SK-N-SH (cell line): ENCODE measurements at regions not wholly inside any gene's neighbourhood (a gene's known extent, or its start where the extent isn't known, plus 50 kb on each side); places are given as distances from the start of the nearest gene placed in this dataset.

Experiments
- CTCF ChIA-PET: fragments of 300-600, 350-600 bp; formaldehyde crosslinking; extraction: SDS; loops from one replicate; lab custom pipeline; 2021; lab: Yijun Ruan, JAX
- POLR2A ChIA-PET: fragments of 350-600 bp; sonication (Branson Sonifier 250); formaldehyde crosslinking; extraction: SDS; loops from one replicate; lab custom pipeline; 2020; ENCODE audit warnings: antibody characterized with exemption, inconsistent platforms; lab: Yijun Ruan, JAX
- DNase-seq: peaks from one replicate; pipeline ENCODE4 v3.0.0; 2012
- H2AFZ ChIP-seq: fragments of 200-600 bp; sonication (generic); 2 replicates; pipeline ENCODE4 v1.8.1; 2016; ENCODE audit warnings: antibody characterized with exemption, mild to moderate bottlenecking, low read depth
- H3F3A ChIP-seq: fragments of 200-600 bp; sonication (generic); replicated peaks from 2 replicates; pipeline ENCODE3; 2016; ENCODE audit warnings: antibody characterized with exemption, mild to moderate bottlenecking; ENCODE audit not compliant: insufficient read depth
- H3K27ac ChIP-seq, 2 experiments: fragments of 200-500 bp in 1 of 2; fragments of 200-600 bp in 1 of 2; sonication (Bioruptor generic) in 1 of 2; sonication (generic), shearing (Covaris generic) in 1 of 2; 2 replicates each; pipeline versions ENCODE4 v1.5.1 to v1.6.1; 2014 to 2016; ENCODE audit warnings: low read depth in 2 of 2, inconsistent platforms in 1 of 2, low read length in 1 of 2, mild to moderate bottlenecking in 1 of 2, mixed read lengths in 1 of 2
- H3K27me3 ChIP-seq: fragments of 200-600 bp; sonication (generic), shearing (Covaris generic); 2 replicates; pipeline ENCODE4 v1.6.1; 2016; ENCODE audit warnings: mixed run types; ENCODE audit not compliant: insufficient read depth
- H3K36me3 ChIP-seq, 2 experiments: fragments of 200-500 bp in 1 of 2; fragments of 200-600 bp in 1 of 2; sonication (Bioruptor generic) in 1 of 2; sonication (generic) in 1 of 2; replicated peaks in 1 of 2; 2 replicates each; pipeline versions ENCODE3 to v1.5.1; 2014 to 2016; ENCODE audit warnings: low read length in 1 of 2, mild to moderate bottlenecking in 1 of 2; ENCODE audit not compliant: insufficient read depth in 2 of 2, control insufficient read depth in 1 of 2
- H3K4me1 ChIP-seq, 2 experiments: fragments of 200-500 bp in 1 of 2; fragments of 200-600 bp in 1 of 2; sonication (Bioruptor generic) in 1 of 2; sonication (generic), shearing (Covaris generic) in 1 of 2; 2 replicates each; pipeline versions ENCODE4 v1.5.1 to v1.6.1; 2014 to 2016; ENCODE audit warnings: low read depth in 1 of 2, low read length in 1 of 2, mixed run types in 1 of 2; ENCODE audit not compliant: insufficient read depth in 2 of 2, control insufficient read depth in 1 of 2
- H3K4me2 ChIP-seq: fragments of 200-600 bp; sonication (generic), shearing (Covaris generic); 2 replicates; pipeline ENCODE4 v1.6.1; 2017; ENCODE audit warnings: mixed run types
- H3K4me3 ChIP-seq, 2 experiments: fragments of 200-500 bp in 1 of 2; fragments of 200-600 bp in 1 of 2; sonication (Bioruptor generic) in 1 of 2; sonication (generic), shearing (Covaris generic) in 1 of 2; 2 replicates each; pipeline versions ENCODE4 v1.5.1 to v1.8.1; 2014 to 2016; ENCODE audit warnings: low read depth in 2 of 2, inconsistent platforms in 1 of 2, low read length in 1 of 2, mild to moderate bottlenecking in 1 of 2, mixed read lengths in 1 of 2, moderate library complexity in 1 of 2
- H3K79me2 ChIP-seq: fragments of 200-600 bp; sonication (generic); 2 replicates; pipeline ENCODE4 v1.8.1; 2017; ENCODE audit warnings: mild to moderate bottlenecking; ENCODE audit not compliant: insufficient read depth
- H3K9ac ChIP-seq: fragments of 200-600 bp; sonication (generic); 2 replicates; pipeline ENCODE4 v1.6.1; 2017; ENCODE audit warnings: mixed run types
- H3K9me2 ChIP-seq: fragments of 200-600 bp; sonication (generic); 2 replicates; pipeline ENCODE4 v1.6.1; 2017; ENCODE audit warnings: mixed run types
- H3K9me3 ChIP-seq: fragments of 200-600 bp; sonication (generic); 2 replicates; pipeline ENCODE4 v1.6.1; 2017; ENCODE audit warnings: mixed run types, mild to moderate bottlenecking, moderate library complexity
- H4K20me1 ChIP-seq: fragments of 200-600 bp; sonication (generic); 2 replicates; pipeline ENCODE4 v1.6.1; 2017; ENCODE audit warnings: mild to moderate bottlenecking, mixed run types; ENCODE audit not compliant: insufficient read depth
- CHD2 ChIP-seq: fragments of 150-350 bp; IDR thresholded peaks from 2 replicates; pipeline ENCODE4 v1.6.1; 2018; ENCODE audit warnings: low read length; ENCODE audit not compliant: partially characterized antibody
- ELF1 ChIP-seq: IDR thresholded peaks from 2 replicates; pipeline ENCODE4 v1.4.0; 2012
- EZH2phosphoT487 ChIP-seq: fragments of 200-600 bp; sonication (generic); IDR thresholded peaks from 2 replicates; pipeline ENCODE4 v1.6.1; 2017; ENCODE audit warnings: low read depth, mixed run types, mild to moderate bottlenecking, antibody characterized with exemption, moderate library complexity, borderline replicate concordance
- FOSL2 ChIP-seq: IDR thresholded peaks from 2 replicates; pipeline ENCODE4 v1.4.0; 2012; ENCODE audit warnings: low read depth, mild to moderate bottlenecking, moderate library complexity, borderline replicate concordance
- FOXJ3 ChIP-seq: sonication (generic); formaldehyde crosslinking; IDR thresholded peaks from 2 replicates; pipeline ENCODE4 v1.5.1; 2020; ENCODE audit warnings: mild to moderate bottlenecking, missing genetic modification reagents
- FOXM1 ChIP-seq: IDR thresholded peaks from 2 replicates; pipeline ENCODE4 v1.4.0; 2012; ENCODE audit warnings: low read depth, mild to moderate bottlenecking
- GABPA ChIP-seq: IDR thresholded peaks from 2 replicates; pipeline ENCODE4 v1.4.0; 2012; ENCODE audit warnings: low read depth, mild to moderate bottlenecking
- GATA2 ChIP-seq: sonication (generic); formaldehyde crosslinking; IDR thresholded peaks from 2 replicates; pipeline ENCODE4 v1.5.0; 2020; ENCODE audit warnings: mild to moderate bottlenecking, missing genetic modification reagents
- JUND ChIP-seq: IDR thresholded peaks from 2 replicates; pipeline ENCODE4 v1.4.0; 2012
- MEF2A ChIP-seq: IDR thresholded peaks from 2 replicates; pipeline ENCODE4 v1.4.0; 2012; ENCODE audit warnings: low read depth, borderline replicate concordance
- NRF1 ChIP-seq: IDR thresholded peaks from 2 replicates; pipeline ENCODE4 v1.6.1; 2012; ENCODE audit warnings: low read depth, mild to moderate bottlenecking, low read length
- POLR2AphosphoS5 ChIP-seq: IDR thresholded peaks from 2 replicates; pipeline ENCODE4 v1.6.1; 2012; ENCODE audit warnings: low read depth, low read length
- RAD21 ChIP-seq: IDR thresholded peaks from 2 replicates; pipeline ENCODE4 v1.6.1; 2012; ENCODE audit warnings: mild to moderate bottlenecking, low read length
- RFX5 ChIP-seq: IDR thresholded peaks from 2 replicates; pipeline ENCODE4 v1.6.1; 2012; ENCODE audit warnings: mild to moderate bottlenecking, improper control_type of control experiment, low read length
- TCF12 ChIP-seq: IDR thresholded peaks from 2 replicates; pipeline ENCODE4 v1.4.0; 2012
- TEAD4 ChIP-seq: IDR thresholded peaks from 2 replicates; pipeline ENCODE4 v1.4.0; 2012; ENCODE audit warnings: mild to moderate bottlenecking, borderline replicate concordance; ENCODE audit not compliant: insufficient read depth
- USF2 ChIP-seq: fragments of 150-350 bp; IDR thresholded peaks from 2 replicates; pipeline ENCODE4 v1.6.1; 2017; ENCODE audit warnings: antibody characterized with exemption, low read length, low read depth, borderline replicate concordance
- YY1 ChIP-seq: IDR thresholded peaks from 2 replicates; pipeline ENCODE4 v1.4.0; 2012; ENCODE audit warnings: low read depth, mild to moderate bottlenecking
- ZBTB33 ChIP-seq: IDR thresholded peaks from 2 replicates; pipeline ENCODE4 v1.4.0; 2012; ENCODE audit warnings: low read depth, borderline replicate concordance
- WGBS: methylation state at CpG from one replicate; pipeline ENCODE4 v1.1.6; 2017; ENCODE audit warnings: low lambda C conversion rate; 5-methylcytosine and 5-hydroxymethylcytosine counted together
- TF ChIP-seq, protein P1 (sequence below): IDR thresholded peaks from 2 replicates; pipeline ENCODE4; 2012
- TF ChIP-seq, protein P2 (sequence below): fragments of 200-600 bp; sonication (generic); IDR thresholded peaks from 2 replicates; pipeline ENCODE4 v1.6.1; 2017; ENCODE audit warnings: antibody characterized with exemption, mild to moderate bottlenecking, moderate library complexity

DNA sequence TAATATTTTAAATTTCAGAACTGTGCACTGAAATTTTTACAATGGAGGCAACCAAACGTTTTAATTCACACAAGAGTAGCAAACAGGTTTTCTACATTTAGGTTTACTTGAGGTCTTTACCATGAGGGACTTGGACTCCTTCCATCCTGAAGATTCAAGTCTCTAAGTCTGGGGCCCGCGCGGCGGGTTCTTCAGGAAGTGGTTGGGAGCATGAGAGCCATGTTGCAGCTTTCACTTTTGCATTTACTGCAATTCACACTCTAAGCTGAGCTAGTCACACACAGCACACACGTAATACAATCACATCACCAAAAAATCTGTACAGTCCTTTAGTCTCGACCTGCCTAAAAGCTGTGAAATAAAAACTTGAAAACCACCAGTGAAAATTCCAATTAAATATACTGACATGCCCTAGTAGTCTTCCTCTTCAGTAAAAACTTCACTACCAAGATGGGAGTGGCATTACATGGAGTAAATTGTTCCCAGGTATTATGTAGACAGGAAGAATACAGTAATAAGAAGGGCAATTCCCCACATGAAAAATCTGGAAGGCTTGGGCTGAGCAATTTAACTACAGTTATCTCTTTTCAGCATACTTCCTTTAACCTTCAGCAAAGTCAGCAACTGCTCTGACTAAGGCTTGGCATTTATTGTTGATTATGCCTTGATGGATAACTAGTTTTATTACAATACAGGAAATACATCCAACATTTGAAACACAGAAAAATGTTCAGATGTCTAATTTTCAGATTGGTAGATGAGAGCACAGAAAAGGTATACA is 571.1 kb upstream of the DIPK2B start:
- H3K9me3 ChIP-seq: no peaks in the 10 kb centered on the region
- H3K27ac ChIP-seq: peak overlapping the region; percentile 87 to 96; a peak in 3 of 4 replicates
- peak overlapping the region; percentile 61 to 69; a peak in 3 of 4 replicates for H3K4me3 ChIP-seq
- peaks cover 28% of the 10 kb centered on the region; the same call in 1 of the 2 replicates for H4K20me1 ChIP-seq
- H3K9ac ChIP-seq: peak overlapping the region; percentile 99
- 0% methylated on average over 7 of the region's 7 CpGs for WGBS
- H3K27me3 ChIP-seq: no peaks in the 10 kb centered on the region
- peaks cover 0 to 40% of the 10 kb centered on the region in 2 experiments for H3K4me1 ChIP-seq
- TF ChIP-seq POLR2AphosphoS5 (no peak), FOXM1 (0 out of 2 replicates have a peak, but pooled peaks have one; percentile 11)
- TF ChIP-seq, protein P1, sequence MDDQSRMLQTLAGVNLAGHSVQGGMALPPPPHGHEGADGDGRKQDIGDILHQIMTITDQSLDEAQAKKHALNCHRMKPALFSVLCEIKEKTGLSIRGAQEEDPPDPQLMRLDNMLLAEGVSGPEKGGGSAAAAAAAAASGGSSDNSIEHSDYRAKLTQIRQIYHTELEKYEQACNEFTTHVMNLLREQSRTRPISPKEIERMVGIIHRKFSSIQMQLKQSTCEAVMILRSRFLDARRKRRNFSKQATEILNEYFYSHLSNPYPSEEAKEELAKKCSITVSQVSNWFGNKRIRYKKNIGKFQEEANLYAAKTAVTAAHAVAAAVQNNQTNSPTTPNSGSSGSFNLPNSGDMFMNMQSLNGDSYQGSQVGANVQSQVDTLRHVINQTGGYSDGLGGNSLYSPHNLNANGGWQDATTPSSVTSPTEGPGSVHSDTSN: 0 out of 2 replicates have a peak, but pooled peaks have one; percentile 11
- H3K4me2 ChIP-seq: peak overlapping the region; percentile 72
- no peak for DNase-seq
- ChIA-PET POLR2A (no interaction called here), CTCF (no interaction called here)
- peaks cover 25 to 33% of the 10 kb centered on the region in 2 experiments for H3K36me3 ChIP-seq
- no peak overlapping the region for H2AFZ ChIP-seq
- peaks cover 95% of the 10 kb centered on the region for H3K79me2 ChIP-seq
- no peaks in the 10 kb centered on the region for H3K9me2 ChIP-seq
- H3F3A ChIP-seq: peaks cover 80% of the 10 kb centered on the region

GRCh38 chrX:45771114-45771513 is 570.4 kb upstream of the DIPK2B start:
- ChIA-PET CTCF (no interaction called here), POLR2A (interaction anchor here (0.6 kb wide), 1 partner anchor 28 kb away, joined by 3 read pairs; no protein-coding TSS in a partner anchor)
- Histone ChIP-seq H3K9me2 (no peaks in the 10 kb centered on the region), H3K79me2 (peaks cover 95% of the 10 kb centered on the region), H4K20me1 (peaks cover 34% of the 10 kb centered on the region; the same call in 1 of the 2 replicates), H3K9ac (peak overlapping the region; percentile 99), H3K4me3 (peak overlapping the region; percentile 61 to 69; a peak in 3 of 4 replicates), H3F3A (peaks cover 81% of the 10 kb centered on the region), H3K27me3 (no peaks in the 10 kb centered on the region), H2AFZ (no peak overlapping the region), H3K4me2 (peak overlapping the region; percentile 72), H3K27ac (peak overlapping the region; percentile 87 to 96), H3K9me3 (no peaks in the 10 kb centered on the region), H3K36me3 (peaks cover 31 to 39% of the 10 kb centered on the region in 2 experiments), H3K4me1 (peaks cover 0 to 33% of the 10 kb centered on the region in 2 experiments)
- DNase-seq: no peak
- 2% methylated on average over 6 of the region's 6 CpGs for WGBS
- TF ChIP-seq YY1 (peak; percentile 12; the same call in 1 of the 2 replicates), MEF2A (peak; percentile 49; the same call in 1 of the 2 replicates), TCF12 (peak; percentile 86), FOXJ3 (no peak), EZH2phosphoT487 (no peak), USF2 (no peak), ZBTB33 (peak; percentile 78), NRF1 (no peak), TEAD4 (peak; percentile 85), GATA2 (CRISPR knock-in tag) (no peak), FOXM1 (0 out of 2 replicates have a peak, but pooled peaks have one; percentile 39), CHD2 (no peak), RFX5 (no peak), FOSL2 (peak; percentile 96), GABPA (no peak), JUND (peak; percentile 97), ELF1 (no peak), RAD21 (no peak)
- TF ChIP-seq, protein P2, sequence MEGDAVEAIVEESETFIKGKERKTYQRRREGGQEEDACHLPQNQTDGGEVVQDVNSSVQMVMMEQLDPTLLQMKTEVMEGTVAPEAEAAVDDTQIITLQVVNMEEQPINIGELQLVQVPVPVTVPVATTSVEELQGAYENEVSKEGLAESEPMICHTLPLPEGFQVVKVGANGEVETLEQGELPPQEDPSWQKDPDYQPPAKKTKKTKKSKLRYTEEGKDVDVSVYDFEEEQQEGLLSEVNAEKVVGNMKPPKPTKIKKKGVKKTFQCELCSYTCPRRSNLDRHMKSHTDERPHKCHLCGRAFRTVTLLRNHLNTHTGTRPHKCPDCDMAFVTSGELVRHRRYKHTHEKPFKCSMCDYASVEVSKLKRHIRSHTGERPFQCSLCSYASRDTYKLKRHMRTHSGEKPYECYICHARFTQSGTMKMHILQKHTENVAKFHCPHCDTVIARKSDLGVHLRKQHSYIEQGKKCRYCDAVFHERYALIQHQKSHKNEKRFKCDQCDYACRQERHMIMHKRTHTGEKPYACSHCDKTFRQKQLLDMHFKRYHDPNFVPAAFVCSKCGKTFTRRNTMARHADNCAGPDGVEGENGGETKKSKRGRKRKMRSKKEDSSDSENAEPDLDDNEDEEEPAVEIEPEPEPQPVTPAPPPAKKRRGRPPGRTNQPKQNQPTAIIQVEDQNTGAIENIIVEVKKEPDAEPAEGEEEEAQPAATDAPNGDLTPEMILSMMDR: no peak
